VCaP (cell line): ENCODE measurements at regions not wholly inside any gene's neighbourhood (a gene's known extent, or its start where the extent isn't known, plus 50 kb on each side); places are given as distances from the start of the nearest gene placed in this dataset.

Experiments used
- H3K27ac ChIP-seq: fragments of 450-650 bp; 2 replicates; pipeline ENCODE4 v1.5.1; 2017
- TF ChIP-seq, protein P1 (sequence below): fragments of 450-650 bp; conservative IDR thresholded peaks from 2 replicates; pipeline ENCODE4 v1.5.1; 2017; ENCODE audit warnings: mild to moderate bottlenecking, moderate library complexity

DNA sequence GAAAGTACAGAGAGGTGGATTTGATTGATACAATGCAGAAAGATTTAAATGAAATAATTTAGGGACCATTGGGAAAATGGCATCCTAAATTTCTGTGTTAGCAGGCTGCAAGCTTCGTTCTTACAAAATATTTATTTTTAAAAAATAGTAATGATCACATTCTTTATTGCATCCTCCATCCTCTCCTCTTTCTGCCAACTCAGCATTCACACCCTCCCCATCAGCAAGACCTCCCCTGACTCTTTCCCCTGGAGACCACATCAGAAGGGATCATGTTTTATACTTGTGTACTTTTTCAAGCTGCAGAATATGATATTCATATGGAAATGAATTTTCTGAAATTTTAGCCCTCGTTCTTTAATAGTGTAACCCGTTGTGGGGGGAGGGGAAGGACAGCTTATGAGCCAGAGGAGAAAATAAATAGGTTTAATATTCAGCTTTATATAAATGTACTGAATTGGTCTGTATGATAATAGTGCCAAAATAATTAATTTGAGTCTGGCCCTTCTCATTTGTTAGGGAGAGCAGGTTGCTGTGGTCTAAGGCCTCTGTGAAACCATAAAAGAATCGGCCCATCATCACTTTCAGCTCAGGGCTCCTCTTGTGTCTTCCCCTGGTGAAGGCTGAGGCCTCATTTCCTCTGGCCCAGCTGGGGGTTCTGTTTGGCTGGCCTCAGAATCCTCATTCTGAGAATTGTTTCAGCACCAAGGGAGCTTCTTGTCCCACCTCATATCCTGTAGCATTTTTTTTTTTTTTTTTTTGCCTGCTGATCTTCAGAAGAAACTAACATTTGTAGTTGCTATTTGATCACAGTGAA is 330.8 kb downstream of the TXNL1 start:
- H3K27ac ChIP-seq: no peak overlapping the region
- TF ChIP-seq, protein P1, sequence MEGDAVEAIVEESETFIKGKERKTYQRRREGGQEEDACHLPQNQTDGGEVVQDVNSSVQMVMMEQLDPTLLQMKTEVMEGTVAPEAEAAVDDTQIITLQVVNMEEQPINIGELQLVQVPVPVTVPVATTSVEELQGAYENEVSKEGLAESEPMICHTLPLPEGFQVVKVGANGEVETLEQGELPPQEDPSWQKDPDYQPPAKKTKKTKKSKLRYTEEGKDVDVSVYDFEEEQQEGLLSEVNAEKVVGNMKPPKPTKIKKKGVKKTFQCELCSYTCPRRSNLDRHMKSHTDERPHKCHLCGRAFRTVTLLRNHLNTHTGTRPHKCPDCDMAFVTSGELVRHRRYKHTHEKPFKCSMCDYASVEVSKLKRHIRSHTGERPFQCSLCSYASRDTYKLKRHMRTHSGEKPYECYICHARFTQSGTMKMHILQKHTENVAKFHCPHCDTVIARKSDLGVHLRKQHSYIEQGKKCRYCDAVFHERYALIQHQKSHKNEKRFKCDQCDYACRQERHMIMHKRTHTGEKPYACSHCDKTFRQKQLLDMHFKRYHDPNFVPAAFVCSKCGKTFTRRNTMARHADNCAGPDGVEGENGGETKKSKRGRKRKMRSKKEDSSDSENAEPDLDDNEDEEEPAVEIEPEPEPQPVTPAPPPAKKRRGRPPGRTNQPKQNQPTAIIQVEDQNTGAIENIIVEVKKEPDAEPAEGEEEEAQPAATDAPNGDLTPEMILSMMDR: no peak

DNA sequence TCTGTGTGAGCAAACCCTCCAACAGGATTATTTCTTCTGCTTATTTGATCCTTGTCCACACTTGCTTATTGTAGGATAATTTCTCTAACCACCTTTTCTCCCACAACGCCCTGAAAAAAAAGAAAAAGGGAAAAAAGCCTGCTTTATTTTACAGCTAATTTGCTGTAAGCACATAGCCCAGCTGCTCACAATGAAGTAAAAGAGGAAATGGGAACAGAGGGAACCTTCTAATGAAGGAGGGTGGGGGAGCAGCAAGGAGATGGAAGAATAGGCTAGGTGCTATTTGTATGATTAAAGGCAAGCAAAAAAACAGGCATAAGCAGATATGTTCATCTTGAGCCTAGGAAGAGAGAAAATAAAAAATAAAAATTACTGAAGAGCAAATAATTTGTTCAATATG is 331.6 kb downstream of the TXNL1 start:
- no peak overlapping the region for H3K27ac ChIP-seq
- TF ChIP-seq, protein P1: no peak

DNA sequence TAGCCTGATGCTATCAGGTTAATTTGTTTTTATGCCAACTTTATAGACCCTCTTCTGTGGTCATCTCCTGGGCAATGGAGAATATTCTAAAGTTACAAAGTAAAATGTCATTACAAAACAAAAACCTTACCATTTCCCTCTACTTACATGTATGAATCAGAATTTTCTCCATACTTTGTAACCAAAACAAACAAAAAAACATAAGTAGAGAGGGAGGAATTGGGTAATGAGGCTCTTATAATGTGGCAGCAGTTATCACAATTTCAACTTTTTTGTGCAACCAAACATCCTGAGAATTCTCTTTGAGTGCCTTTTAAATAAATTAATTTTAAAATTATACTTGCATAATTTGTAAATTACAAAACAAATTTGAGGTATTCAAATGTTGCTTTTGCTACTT is 332.8 kb downstream of the TXNL1 start:
- TF ChIP-seq, protein P1: no peak
- no peak overlapping the region for H3K27ac ChIP-seq

DNA sequence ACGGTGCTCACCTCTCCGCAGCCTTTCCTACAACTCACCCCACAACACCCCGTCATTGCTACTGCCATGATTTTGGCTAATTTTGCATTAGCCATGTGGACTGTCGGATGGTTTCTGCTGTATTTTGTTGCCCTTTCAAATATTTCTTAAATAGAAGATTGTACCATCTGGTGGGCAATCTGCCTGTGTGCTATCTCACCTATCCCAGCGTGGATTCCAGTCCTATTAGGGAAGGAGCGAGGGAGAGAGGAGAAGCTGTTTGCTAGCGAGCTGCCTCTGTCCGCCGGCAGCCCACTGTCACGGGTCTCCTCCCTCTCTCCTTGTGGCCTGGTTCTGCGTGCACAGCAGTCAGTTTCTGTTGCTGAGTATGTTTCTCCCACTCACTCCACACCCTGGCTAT is 336.2 kb downstream of the TXNL1 start:
- no peak overlapping the region for H3K27ac ChIP-seq
- TF ChIP-seq, protein P1: no peak

DNA sequence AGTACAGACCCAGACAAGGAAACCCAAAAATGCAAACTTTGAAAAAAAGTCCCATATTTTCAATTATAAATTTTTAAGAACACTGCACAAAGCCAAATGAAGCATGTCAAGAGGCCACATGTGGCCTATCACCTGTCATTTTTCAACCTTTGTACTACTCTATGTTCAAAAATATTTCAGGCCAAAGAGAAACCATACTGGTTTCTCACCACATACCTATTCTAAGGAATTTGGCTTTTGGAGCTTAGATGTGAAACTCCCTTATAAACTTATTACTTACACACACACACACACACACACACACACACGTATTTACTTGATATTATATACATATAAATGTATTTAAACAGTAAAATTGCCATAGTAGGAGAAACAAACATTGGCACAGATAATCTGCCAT is 338.7 kb downstream of the TXNL1 start:
- no peak overlapping the region for H3K27ac ChIP-seq

DNA sequence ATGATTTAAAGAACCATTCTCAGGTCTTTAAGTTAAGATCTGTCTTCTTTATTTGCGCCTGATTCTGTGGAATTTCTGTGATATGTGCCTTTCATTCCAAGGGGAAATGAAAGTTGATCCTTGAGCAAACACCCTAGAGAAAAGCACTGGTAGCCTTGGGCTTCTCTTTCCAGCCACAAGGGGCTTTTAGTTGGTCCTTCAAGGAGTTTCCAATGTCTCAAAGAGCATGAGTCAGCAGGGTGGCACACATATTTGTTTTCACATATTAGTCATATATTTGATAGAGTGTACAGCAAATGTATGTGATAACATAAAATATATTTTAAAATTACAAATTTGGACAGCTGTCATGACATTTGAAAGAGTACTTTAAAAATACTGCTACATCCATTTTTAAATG is 339.5 kb downstream of the TXNL1 start:
- no peak overlapping the region for H3K27ac ChIP-seq

More for the DNA sequence above, 338.7 kb downstream of the TXNL1 start:
- TF ChIP-seq, protein P1: no peak

DNA sequence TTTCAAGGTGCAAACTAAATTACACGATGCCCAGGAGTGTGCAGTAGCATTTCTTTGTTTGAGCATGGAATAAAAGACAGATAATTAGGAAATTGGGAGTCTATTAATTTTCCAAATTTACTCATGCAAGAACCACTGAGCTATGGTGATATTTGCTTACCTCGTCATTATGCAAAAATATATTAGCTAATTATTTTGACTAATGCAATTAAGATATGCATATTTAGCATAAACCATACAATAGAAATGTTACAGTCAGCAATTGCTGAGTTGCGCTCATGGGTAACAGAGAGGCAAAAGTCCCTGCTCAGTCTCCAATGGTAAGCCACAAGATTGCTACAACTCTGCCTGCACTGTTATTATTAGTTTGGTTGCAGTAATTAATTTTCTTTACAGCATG is 342.0 kb downstream of the TXNL1 start:
- H3K27ac ChIP-seq: no peak overlapping the region
- TF ChIP-seq, protein P1: no peak

More for the DNA sequence above, 339.5 kb downstream of the TXNL1 start:
- TF ChIP-seq, protein P1: no peak
